SU-DHL-6 (cell line): ENCODE measurements at regions not wholly inside any gene's neighbourhood (a gene's known extent, or its start where the extent isn't known, plus 50 kb on each side); places are given as distances from the start of the nearest gene placed in this dataset.

Source experiments
- CTCF ChIP-seq: fragments of 200-600 bp; sonication (generic); IDR thresholded peaks from one replicate; pipeline ENCODE4 v1.5.1; 2017; ENCODE audit warnings: antibody characterized with exemption, mild to moderate bottlenecking, low read length, moderate library complexity; ENCODE audit not compliant: insufficient read depth, poor library complexity, severe bottlenecking
- EZH2phosphoT487 ChIP-seq: fragments of 200-600 bp; sonication (generic), shearing (Covaris generic); conservative IDR thresholded peaks from 2 replicates; pipeline ENCODE4 v1.6.1; 2018; ENCODE audit warnings: mild to moderate bottlenecking, antibody characterized with exemption, low read length, moderate library complexity, mixed read lengths

- no peak for TF ChIP-seq CTCF
- TF ChIP-seq EZH2phosphoT487 = no peak
Observed at GRCh38 chr9:75233011-75233410, 144.7 kb downstream of the OSTF1 start.
